Activated B cell treated with CpG ODN at 0.5 μM for 24 hours (primary cell): ENCODE measurements at regions not wholly inside any gene's neighbourhood (a gene's known extent, or its start where the extent isn't known, plus 50 kb on each side); places are given as distances from the start of the nearest gene placed in this dataset.

Source experiments
- ATAC-seq: fragments of 200-7000 bp; cut with Tn5 transposase; one replicate; pipeline ENCODE4 v1.10.0; 2021; ENCODE audit warnings: low read depth, mild to moderate bottlenecking, moderate library complexity
- CTCF ChIA-PET: fragments of 350-600 bp; sonication (Branson Sonifier 250); formaldehyde crosslinking; loops from one replicate; lab custom pipeline; 2021; ENCODE audit warnings: antibody characterized with exemption; lab: Charles Lee
- POLR2A ChIA-PET: fragments of 350-600 bp; sonication (Branson Sonifier 250); formaldehyde crosslinking; loops from one replicate; lab custom pipeline; 2021; ENCODE audit warnings: antibody characterized with exemption; lab: Charles Lee
- DNase-seq: peaks from one replicate; pipeline ENCODE4 v3.0.0; 2022
- H3K27ac Mint-ChIP-seq: one replicate; pipeline ENCODE4 v1.8.0; 2020; ENCODE audit warnings: mixed read lengths
- H3K27me3 Mint-ChIP-seq: one replicate; pipeline ENCODE4 v1.8.0; 2021; ENCODE audit warnings: mixed read lengths
- H3K36me3 Mint-ChIP-seq: one replicate; pipeline ENCODE4 v1.8.0; 2021; ENCODE audit warnings: low read depth, mixed read lengths
- H3K4me1 Mint-ChIP-seq: one replicate; pipeline ENCODE4 v1.8.0; 2021; ENCODE audit warnings: mixed read lengths
- H3K4me3 Mint-ChIP-seq: one replicate; pipeline ENCODE4 v1.8.0; 2020; ENCODE audit warnings: mild to moderate bottlenecking, mixed read lengths
- H3K9me3 Mint-ChIP-seq: one replicate; pipeline ENCODE4 v1.8.0; 2020; ENCODE audit warnings: mixed read lengths
- intact Hi-C: fragments of 100-400 bp; cut with micrococcal nuclease; formaldehyde crosslinking; loops from one replicate; pipeline ENCODE4 v1.15.1; 2024
- TF ChIP-seq, protein P1 (sequence below): fragments of 200-600 bp; IDR thresholded peaks from one replicate; pipeline ENCODE4 v1.8.0; 2022; ENCODE audit warnings: antibody characterized with exemption, mild to moderate bottlenecking

DNA sequence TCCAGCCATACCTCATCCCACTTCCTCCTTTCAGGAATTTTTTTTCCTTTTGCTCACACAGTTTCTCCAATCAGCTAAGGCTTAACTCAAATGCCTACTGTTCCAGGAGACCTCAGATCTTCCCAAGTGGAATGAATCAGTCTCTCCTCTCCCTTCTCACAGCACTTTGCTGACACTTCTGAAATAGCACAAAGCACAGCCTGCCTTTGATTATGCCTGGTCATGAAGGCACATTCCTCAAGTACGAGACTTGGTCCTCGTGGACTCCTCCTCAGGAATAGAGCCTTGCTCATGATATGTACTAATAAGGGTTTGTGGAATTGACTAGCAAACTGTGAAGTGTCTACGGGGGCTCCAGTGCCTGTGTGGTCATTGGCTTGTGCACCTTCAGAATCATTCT lies 176.7 kb upstream of the TENM4 start:
- POLR2A ChIA-PET: no interaction called here
- no peak for DNase-seq
- Mint-ChIP-seq H3K4me3 (no peak overlapping the region), H3K4me1 (no peaks in the 10 kb centered on the region), H3K27ac (no peak overlapping the region), H3K27me3 (peaks cover 2% of the 10 kb centered on the region), H3K36me3 (no peaks in the 10 kb centered on the region), H3K9me3 (no peaks in the 10 kb centered on the region)
- CTCF ChIA-PET: no interaction called here
- TF ChIP-seq, protein P1, sequence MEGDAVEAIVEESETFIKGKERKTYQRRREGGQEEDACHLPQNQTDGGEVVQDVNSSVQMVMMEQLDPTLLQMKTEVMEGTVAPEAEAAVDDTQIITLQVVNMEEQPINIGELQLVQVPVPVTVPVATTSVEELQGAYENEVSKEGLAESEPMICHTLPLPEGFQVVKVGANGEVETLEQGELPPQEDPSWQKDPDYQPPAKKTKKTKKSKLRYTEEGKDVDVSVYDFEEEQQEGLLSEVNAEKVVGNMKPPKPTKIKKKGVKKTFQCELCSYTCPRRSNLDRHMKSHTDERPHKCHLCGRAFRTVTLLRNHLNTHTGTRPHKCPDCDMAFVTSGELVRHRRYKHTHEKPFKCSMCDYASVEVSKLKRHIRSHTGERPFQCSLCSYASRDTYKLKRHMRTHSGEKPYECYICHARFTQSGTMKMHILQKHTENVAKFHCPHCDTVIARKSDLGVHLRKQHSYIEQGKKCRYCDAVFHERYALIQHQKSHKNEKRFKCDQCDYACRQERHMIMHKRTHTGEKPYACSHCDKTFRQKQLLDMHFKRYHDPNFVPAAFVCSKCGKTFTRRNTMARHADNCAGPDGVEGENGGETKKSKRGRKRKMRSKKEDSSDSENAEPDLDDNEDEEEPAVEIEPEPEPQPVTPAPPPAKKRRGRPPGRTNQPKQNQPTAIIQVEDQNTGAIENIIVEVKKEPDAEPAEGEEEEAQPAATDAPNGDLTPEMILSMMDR: no peak
- intact Hi-C loops: no loop called here
- no peak for ATAC-seq

DNA sequence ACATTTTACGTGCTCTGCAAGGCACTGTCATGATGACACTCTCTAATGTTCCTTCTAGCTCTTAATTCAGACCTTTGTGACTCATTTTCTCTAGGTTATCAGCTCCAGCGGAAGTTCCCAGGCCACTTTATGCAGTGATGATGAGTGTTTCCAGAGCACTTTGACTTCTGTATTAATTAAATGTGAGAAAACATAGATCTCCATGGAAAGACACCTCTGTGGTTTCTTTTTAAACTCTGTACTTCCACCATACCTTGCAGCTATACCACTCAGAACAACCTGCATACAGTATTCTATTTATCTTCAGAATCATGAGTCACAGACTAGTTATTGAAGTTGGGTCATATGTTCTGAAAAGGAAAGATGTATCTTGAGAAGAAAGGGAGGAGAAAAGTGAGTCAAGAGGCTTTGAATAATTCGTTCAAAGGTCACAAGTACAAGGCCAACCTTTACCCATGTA lies 175.6 kb upstream of the TENM4 start:
- Mint-ChIP-seq H3K36me3 (no peaks in the 10 kb centered on the region), H3K4me1 (no peaks in the 10 kb centered on the region), H3K4me3 (no peak overlapping the region), H3K27me3 (peaks cover 2% of the 10 kb centered on the region), H3K9me3 (no peaks in the 10 kb centered on the region), H3K27ac (no peak overlapping the region)
- no peak for ATAC-seq
- CTCF ChIA-PET: no interaction called here
- POLR2A ChIA-PET: no interaction called here
- DNase-seq: no peak
- intact Hi-C loops: no loop called here
- TF ChIP-seq, protein P1: no peak

DNA sequence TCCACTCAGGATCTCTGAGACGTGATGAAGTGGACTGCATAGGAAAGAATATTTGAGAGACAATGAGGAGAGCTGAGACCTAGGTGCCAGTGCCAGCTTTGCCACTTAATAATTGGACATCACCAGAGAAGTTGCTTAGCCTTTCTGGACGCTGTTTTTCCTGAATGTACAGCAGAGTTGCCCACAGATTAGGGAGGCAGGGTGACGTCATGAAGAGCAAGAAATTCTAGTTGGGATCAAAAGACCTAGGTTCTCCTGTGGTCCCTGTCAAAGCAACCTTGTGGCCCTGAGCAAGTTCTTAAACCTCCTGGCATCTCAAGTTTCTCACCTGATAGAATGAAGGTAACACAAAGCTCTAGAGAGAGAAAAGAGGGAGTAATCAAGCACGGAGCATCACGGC lies 174.6 kb upstream of the TENM4 start:
- Mint-ChIP-seq H3K27ac (no peak overlapping the region), H3K4me3 (no peak overlapping the region), H3K27me3 (no peaks in the 10 kb centered on the region), H3K36me3 (no peaks in the 10 kb centered on the region), H3K9me3 (no peaks in the 10 kb centered on the region), H3K4me1 (no peaks in the 10 kb centered on the region)
- intact Hi-C loops: no loop called here
- no peak for DNase-seq
- POLR2A ChIA-PET: no interaction called here
- ATAC-seq: no peak
- TF ChIP-seq, protein P1: no peak
- CTCF ChIA-PET: no interaction called here

DNA sequence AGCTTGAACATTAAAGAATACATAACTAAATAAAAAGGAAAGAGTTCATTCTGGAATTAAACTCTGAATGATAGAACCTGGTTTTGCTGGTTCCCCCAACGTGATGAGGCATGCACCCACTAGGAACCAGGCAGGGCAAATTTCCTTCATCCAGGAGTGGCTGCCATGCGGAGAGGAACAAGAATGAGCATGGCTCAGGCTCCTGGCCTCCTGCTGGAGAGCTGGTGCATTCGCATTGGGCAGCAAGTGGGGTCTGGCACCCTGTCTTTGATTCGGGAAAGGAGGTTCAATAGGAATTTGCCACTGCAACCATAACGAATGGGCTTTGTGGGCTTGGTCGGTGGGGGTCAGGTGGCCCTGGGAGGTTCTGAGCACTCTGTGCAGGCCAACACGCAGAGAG lies 169.8 kb upstream of the TENM4 start:
- TF ChIP-seq, protein P1: no peak
- ChIA-PET POLR2A (no interaction called here), CTCF (no interaction called here)
- Mint-ChIP-seq H3K4me1 (no peaks in the 10 kb centered on the region), H3K36me3 (no peaks in the 10 kb centered on the region), H3K4me3 (no peak overlapping the region), H3K27ac (no peak overlapping the region), H3K27me3 (no peaks in the 10 kb centered on the region), H3K9me3 (no peaks in the 10 kb centered on the region)
- DNase-seq (no peak), ATAC-seq (no peak)
- intact Hi-C loops: no loop called here

DNA sequence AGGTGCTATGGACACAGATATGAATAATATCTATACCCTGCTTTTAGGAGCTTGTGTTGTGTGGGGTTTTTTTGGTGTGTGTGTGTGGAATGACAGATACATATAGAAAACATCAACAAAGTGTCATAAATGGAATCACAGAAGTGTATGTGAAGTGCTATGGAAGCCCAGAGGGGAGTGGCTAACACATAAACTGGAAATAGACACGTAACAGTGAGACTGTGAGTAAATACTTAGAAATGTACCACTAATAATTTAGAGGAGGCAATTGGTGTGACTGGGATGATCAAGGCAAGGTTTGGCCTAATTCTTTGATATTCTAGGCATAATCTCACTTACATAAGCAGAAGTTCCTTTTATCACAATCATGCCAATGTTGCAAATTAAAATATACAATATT lies 169.3 kb upstream of the TENM4 start:
- ATAC-seq (no peak), DNase-seq (no peak)
- Mint-ChIP-seq H3K27me3 (no peaks in the 10 kb centered on the region), H3K4me3 (no peak overlapping the region), H3K36me3 (no peaks in the 10 kb centered on the region), H3K9me3 (no peaks in the 10 kb centered on the region), H3K4me1 (no peaks in the 10 kb centered on the region), H3K27ac (no peak overlapping the region)
- CTCF ChIA-PET: no interaction called here
- POLR2A ChIA-PET: no interaction called here
- TF ChIP-seq, protein P1: no peak
- intact Hi-C loops: no loop called here
